Stimulated activated CD4-positive, alpha-beta T cell treated with anti-CD3 and anti-CD28 coated beads, Interleukin-4, amount 100 ng/mL, for 24 hours (primary cell): ENCODE measurements at regions not wholly inside any gene's neighbourhood (a gene's known extent, or its start where the extent isn't known, plus 50 kb on each side); places are given as distances from the start of the nearest gene placed in this dataset.

Source experiments
- DNase-seq: peaks from one replicate; pipeline ENCODE4 v3.0.0-alpha.2; 2020

GRCh38 chr20:56841346-56841908 is 212.3 kb downstream of the TFAP2C start:
- no peak for DNase-seq

- DNase-seq = no peak
Measured at GRCh38 chr20:56842056-56842455, 212.9 kb downstream of the TFAP2C start.

GRCh38 chr20:56843386-56843785 is 214.3 kb downstream of the TFAP2C start:
- DNase-seq = no peak

- no peak for DNase-seq
Measured at GRCh38 chr20:56843817-56844216, 214.7 kb downstream of the TFAP2C start.

GRCh38 chr20:56845546-56846086 is 216.5 kb downstream of the TFAP2C start:
- no peak for DNase-seq

- DNase-seq = no peak
Measured at GRCh38 chr20:56848561-56848960, 219.5 kb downstream of the TFAP2C start.

GRCh38 chr20:56851552-56851951 is 222.4 kb downstream of the TFAP2C start:
- DNase-seq = no peak

GRCh38 chr20:56855708-56856107 is 226.6 kb downstream of the TFAP2C start:
- no peak for DNase-seq

GRCh38 chr20:56857950-56858349 is 228.8 kb downstream of the TFAP2C start:
- no peak for DNase-seq

GRCh38 chr20:56859039-56859800 is 230.1 kb downstream of the TFAP2C start:
- DNase-seq = no peak

- DNase-seq = no peak
Measured at GRCh38 chr20:56859801-56860261, 230.7 kb downstream of the TFAP2C start.

- DNase-seq = no peak
Measured at GRCh38 chr20:56860413-56860812, 231.3 kb downstream of the TFAP2C start.

GRCh38 chr20:56861590-56861989 is 232.5 kb downstream of the TFAP2C start:
- no peak for DNase-seq

GRCh38 chr20:56865055-56865454 is 235.9 kb downstream of the TFAP2C start:
- no peak for DNase-seq

- no peak for DNase-seq
Measured at GRCh38 chr20:56867128-56867527, 238.0 kb downstream of the TFAP2C start.

GRCh38 chr20:56868746-56869145 is 239.6 kb downstream of the TFAP2C start:
- DNase-seq = no peak

- DNase-seq = no peak
Measured at GRCh38 chr20:56870271-56870670, 241.2 kb downstream of the TFAP2C start.

GRCh38 chr20:56871691-56872090 is 242.6 kb downstream of the TFAP2C start:
- DNase-seq = no peak

- no peak for DNase-seq
Measured at GRCh38 chr20:56872620-56873458, 243.7 kb downstream of the TFAP2C start.

- DNase-seq = no peak
Measured at GRCh38 chr20:56873836-56874235, 244.7 kb downstream of the TFAP2C start.

- DNase-seq = no peak
Measured at GRCh38 chr20:56875052-56875659, 246.1 kb downstream of the TFAP2C start.

GRCh38 chr20:56875803-56876202 is 246.7 kb downstream of the TFAP2C start:
- DNase-seq = no peak

- DNase-seq = no peak
Measured at GRCh38 chr20:56885521-56885920, 256.4 kb downstream of the TFAP2C start.
